ENCODE measurements at regions not wholly inside any gene's neighbourhood (a gene's known extent, or its start where the extent isn't known, plus 50 kb on each side); places are given as distances from the start of the nearest gene placed in this dataset.
A peak's percentile ranks its signal among the peaks of the same experiment; 100 is the strongest.

DNA sequence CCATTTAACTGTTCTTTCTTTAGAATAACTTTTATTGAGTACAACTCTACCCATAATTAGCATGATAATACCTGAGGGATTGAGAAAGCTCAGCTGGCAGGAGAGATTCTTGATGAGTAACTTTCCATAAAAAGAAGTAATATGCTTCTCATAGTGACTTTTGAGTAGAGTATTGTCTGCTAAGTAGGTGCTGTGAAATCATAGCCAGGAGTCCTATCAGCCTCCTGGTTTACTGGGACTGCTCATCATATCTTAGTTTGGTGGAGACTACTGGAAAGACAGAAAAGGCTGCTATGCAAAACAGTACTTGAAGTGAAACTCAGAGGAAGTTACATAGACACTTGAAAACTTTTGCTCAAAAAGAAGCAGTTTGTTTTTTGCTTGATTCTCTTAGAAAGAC lies 113.3 kb upstream of the ATP2B1 start:
- peak; percentile 60 for FAIRE-seq

DNA sequence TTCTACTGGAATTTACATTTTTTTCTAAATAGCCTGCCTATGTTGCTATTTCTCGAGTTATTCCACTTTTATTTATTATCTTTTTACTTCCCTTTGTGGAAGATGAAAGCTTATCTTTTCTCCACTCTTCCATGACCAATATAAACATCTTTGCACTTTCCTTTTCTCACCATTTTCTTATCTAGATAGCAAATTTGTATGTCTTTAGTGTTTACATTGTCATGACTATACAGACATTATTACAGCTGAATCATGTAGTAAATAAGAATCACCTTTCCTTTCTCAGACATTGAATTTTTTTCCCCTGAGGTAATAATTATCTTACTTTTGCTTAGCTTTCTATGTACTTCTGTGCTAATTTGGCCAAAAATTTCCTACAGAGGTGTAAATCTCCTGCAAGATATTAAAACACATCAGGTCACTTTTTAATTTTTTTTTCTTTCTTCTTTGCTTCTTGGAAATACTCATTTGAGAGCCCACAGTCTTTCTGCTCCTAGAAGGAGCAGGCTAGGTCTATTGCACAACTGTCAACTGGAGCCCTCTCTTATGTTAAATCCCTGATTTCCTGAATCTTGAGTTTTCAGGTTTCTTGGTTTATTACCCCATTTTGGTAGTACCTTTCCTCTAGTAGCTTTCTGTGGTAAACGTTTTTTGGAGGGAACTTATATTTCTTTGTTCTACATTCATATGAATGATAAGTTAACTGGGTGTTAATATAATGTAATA lies 109.0 kb upstream of the ATP2B1 start:
- no peak for DNase-seq (ENCODE audit: insufficient read length)
- TF ChIP-seq TAF1 (IDR thresholded peaks at IDR 0.05; ENCODE audit: borderline replicate concordance, low read depth, low read length), result no peak
- no peak for TF ChIP-seq POLR2AphosphoS5 (IDR thresholded peaks at IDR 0.05; ENCODE audit: low read depth, low read length)
- no peak for TF ChIP-seq POLR2A (IDR thresholded peaks at IDR 0.05; ENCODE audit: low read depth, low read length)
- FAIRE-seq, result no peak

More for the DNA sequence above, 113.3 kb upstream of the ATP2B1 start:
- DNase-seq (ENCODE audit: insufficient read length), result peak; percentile 7
- TF ChIP-seq TAF1 (IDR thresholded peaks at IDR 0.05; ENCODE audit: borderline replicate concordance, low read depth, low read length), result no peak
- TF ChIP-seq POLR2A (IDR thresholded peaks at IDR 0.05; ENCODE audit: low read depth, low read length), result no peak
- no peak for TF ChIP-seq POLR2AphosphoS5 (IDR thresholded peaks at IDR 0.05; ENCODE audit: low read depth, low read length)

DNA sequence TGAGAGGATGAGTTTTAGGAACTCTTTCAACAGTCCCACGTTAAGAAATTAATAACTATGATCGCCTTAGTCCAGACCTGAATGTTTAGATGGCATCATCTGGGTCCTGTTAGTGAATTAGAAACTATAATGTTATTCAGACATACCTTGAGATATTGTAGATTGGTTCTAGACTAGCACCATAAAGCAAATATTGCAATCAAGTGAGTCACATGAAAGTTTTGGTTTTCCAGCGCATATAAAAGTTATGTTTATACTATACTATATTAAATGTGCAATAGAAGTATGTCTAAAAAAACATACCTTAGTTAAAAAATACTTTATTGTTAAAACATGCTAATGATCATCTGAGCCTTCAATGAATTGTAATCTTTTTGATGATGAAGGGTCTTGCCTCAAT lies 106.6 kb upstream of the ATP2B1 start:
- DNase-seq (ENCODE audit: insufficient read length) (no peak), FAIRE-seq (no peak)
- TF ChIP-seq POLR2A (IDR thresholded peaks at IDR 0.05; ENCODE audit: low read depth, low read length) (no peak), POLR2AphosphoS5 (IDR thresholded peaks at IDR 0.05; ENCODE audit: low read depth, low read length) (no peak), TAF1 (IDR thresholded peaks at IDR 0.05; ENCODE audit: borderline replicate concordance, low read depth, low read length) (no peak)

DNA sequence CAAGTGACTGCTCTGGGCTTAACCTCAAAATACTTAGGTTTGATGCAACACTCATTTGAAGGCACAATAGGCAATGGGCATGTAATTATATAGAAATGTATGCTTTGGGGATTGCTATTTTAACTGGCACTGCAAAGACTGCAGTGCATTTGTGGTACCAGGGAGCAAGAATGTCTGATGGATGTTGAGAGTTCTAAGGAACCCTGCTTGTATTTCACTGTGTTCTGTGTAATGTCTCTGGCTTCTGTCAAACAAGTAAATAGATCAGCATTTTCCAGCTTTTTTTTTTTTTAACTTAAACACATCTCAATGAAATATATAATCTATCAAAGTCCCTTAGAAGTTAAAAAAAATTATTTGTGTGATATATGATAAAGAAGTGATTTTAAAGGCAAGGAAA lies 94.8 kb upstream of the ATP2B1 start:
- FAIRE-seq (no peak), DNase-seq (ENCODE audit: insufficient read length) (no peak)
- TF ChIP-seq POLR2A (IDR thresholded peaks at IDR 0.05; ENCODE audit: low read depth, low read length) (no peak), TAF1 (IDR thresholded peaks at IDR 0.05; ENCODE audit: borderline replicate concordance, low read depth, low read length) (no peak), POLR2AphosphoS5 (IDR thresholded peaks at IDR 0.05; ENCODE audit: low read depth, low read length) (no peak)

DNA sequence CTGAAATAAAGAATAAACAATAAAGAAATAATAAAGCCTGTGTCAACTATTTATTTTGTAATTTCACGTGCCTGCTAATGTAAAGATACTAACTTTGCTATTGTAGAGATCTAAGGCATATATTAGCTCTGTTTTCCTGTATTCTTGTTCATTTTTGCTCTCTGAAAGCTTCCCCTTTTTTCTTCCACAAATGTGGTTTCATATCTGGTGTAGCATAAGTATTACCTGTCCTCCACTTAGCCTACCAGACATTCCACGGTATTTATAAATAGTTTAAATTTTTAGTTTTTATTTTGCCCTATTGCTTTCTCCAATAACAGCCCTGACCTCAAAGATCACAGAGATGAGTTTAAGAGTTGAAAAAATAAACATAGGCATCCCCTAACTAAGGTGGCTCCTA lies 92.6 kb upstream of the ATP2B1 start:
- DNase-seq (ENCODE audit: insufficient read length) (no peak), FAIRE-seq (no peak)
- TF ChIP-seq POLR2A (IDR thresholded peaks at IDR 0.05; ENCODE audit: low read depth, low read length) (no peak), TAF1 (IDR thresholded peaks at IDR 0.05; ENCODE audit: borderline replicate concordance, low read depth, low read length) (no peak), POLR2AphosphoS5 (IDR thresholded peaks at IDR 0.05; ENCODE audit: low read depth, low read length) (no peak)

DNA sequence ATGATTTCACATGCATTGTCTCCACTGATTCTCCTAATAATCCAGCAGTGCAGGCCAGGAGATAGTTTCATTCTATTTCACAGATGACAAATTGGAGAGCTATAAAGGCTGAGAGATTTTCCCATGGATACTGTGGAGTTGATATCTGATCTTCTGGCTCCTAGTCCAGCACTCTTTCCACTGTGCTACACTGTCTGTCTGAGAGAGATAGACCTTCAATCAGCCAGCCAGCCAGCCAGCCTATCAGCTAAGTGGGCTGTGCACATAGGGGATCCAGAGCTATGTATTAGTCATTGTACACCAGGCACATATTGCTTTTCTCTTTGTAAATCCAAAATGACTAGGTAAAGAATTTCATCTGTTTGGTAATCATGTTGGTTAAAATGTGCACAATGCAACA lies 91.8 kb upstream of the ATP2B1 start:
- no peak for DNase-seq (ENCODE audit: insufficient read length)
- FAIRE-seq, result no peak
- TF ChIP-seq POLR2AphosphoS5 (IDR thresholded peaks at IDR 0.05; ENCODE audit: low read depth, low read length), result no peak
- TF ChIP-seq POLR2A (IDR thresholded peaks at IDR 0.05; ENCODE audit: low read depth, low read length), result no peak
- no peak for TF ChIP-seq TAF1 (IDR thresholded peaks at IDR 0.05; ENCODE audit: borderline replicate concordance, low read depth, low read length)

DNA sequence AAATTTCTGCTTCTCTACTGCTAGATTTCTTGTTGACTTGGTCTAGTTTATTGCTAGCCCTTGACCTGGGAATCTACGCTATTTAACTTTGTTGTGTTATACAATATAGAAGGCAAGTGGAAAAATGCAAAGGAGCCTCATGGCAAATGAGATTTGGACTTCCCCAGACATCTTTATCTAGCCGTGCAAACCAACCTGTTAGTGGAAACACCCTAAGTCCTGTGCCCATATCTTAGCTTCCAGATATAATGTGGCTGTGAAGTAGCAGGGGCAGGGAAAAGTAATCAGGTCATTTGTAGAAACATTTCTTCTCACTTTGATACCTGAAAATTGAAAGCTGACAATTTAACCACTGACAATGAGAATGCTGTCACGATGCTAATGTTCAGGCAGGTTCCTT lies 90.7 kb upstream of the ATP2B1 start:
- no peak for FAIRE-seq
- no peak for DNase-seq (ENCODE audit: insufficient read length)
- TF ChIP-seq POLR2AphosphoS5 (IDR thresholded peaks at IDR 0.05; ENCODE audit: low read depth, low read length), result no peak
- TF ChIP-seq TAF1 (IDR thresholded peaks at IDR 0.05; ENCODE audit: borderline replicate concordance, low read depth, low read length), result no peak
- TF ChIP-seq POLR2A (IDR thresholded peaks at IDR 0.05; ENCODE audit: low read depth, low read length), result no peak

DNA sequence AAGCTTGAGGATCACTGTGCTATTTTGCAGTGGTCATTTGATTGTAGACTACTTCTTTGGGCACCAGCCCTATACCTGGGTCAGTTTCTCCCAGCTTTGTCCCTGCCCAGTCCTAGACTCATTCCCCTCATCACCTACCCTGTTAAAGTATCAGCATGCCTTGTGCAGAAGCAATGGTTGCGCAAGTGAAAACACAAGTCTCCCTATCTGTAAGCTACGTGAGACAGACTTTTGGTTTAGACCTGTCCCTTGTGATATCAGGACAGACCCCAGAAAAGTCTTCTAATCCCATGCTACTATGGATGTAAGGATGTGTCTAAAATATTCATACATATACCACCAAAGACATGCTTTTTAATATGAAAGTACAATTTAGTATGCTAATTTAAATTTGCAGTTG lies 88.8 kb upstream of the ATP2B1 start:
- FAIRE-seq (no peak), DNase-seq (ENCODE audit: insufficient read length) (no peak)
- no peak for TF ChIP-seq POLR2AphosphoS5 (IDR thresholded peaks at IDR 0.05; ENCODE audit: low read depth, low read length)
- no peak for TF ChIP-seq POLR2A (IDR thresholded peaks at IDR 0.05; ENCODE audit: low read depth, low read length)
- no peak for TF ChIP-seq TAF1 (IDR thresholded peaks at IDR 0.05; ENCODE audit: borderline replicate concordance, low read depth, low read length)

DNA sequence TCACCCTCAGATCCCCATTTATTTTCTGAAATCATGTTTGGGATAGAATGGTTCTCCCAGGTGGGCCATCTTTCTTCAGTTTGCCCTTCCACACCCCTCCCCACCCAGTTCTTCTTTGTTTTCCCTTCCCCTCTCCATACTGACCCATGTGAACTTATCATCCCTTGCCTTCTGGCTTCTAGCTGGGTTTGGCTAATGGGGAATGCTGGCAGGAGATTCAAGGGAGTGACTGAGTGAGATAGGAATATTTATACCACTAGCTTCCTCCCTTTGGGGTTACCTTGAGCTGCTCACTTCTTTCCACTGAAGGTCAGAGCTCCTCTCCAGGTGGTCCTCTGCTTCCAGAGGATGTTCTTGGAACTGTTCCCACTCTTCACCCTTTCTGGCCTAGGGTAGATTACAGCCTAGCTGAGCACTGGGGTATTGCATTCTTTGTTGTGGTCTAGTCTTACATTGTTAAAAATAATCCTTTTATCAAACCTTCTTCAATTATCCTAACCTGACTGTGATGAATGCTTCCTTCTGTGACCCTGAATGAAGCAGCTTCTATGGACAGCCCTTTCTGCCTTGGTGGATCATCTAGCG lies 88.3 kb upstream of the ATP2B1 start:
- FAIRE-seq, result no peak
- no peak for DNase-seq (ENCODE audit: insufficient read length)
- TF ChIP-seq TAF1 (IDR thresholded peaks at IDR 0.05; ENCODE audit: borderline replicate concordance, low read depth, low read length) (no peak), POLR2A (IDR thresholded peaks at IDR 0.05; ENCODE audit: low read depth, low read length) (no peak), POLR2AphosphoS5 (IDR thresholded peaks at IDR 0.05; ENCODE audit: low read depth, low read length) (no peak)

DNA sequence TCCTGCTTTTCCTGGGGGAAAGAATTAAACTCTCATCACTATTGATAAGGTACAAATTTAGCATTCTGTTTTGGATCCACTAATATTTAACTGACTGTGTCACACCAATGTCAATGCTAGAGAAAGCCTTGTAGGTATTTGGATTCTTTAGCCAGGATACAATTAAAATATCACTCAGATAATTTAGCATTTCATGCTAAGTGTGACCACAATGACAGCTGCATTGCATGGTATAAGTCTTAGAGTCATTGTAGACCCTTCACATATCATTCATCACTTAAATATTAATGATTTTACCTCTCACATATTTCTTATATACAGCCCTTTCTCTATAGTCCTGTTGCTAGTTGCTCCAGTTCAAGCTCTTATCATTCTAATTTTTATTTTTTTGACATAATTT lies 85.3 kb upstream of the ATP2B1 start:
- no peak for FAIRE-seq
- DNase-seq (ENCODE audit: insufficient read length), result no peak

DNA sequence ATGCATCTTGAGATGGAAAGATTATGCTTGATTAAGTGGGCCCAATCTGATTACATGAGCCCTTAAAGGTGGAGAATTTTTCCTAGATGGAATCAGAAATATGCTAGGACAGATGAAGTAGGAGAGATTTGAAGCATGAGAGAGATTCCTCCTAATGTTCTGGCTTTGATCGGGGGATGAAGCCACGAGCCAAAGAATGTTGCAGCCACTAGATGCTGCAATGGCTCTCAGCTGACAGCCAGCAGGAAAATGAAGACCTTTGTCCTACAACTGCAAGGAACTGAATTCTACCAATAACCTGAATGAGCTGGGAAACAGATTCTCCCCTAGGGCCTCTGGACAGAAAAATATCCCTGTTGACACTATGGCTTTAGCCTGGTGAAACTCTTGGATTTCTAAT lies 82.6 kb upstream of the ATP2B1 start:
- DNase-seq (ENCODE audit: insufficient read length), result no peak
- FAIRE-seq, result no peak
- TF ChIP-seq POLR2AphosphoS5 (IDR thresholded peaks at IDR 0.05; ENCODE audit: low read depth, low read length), result no peak
- no peak for TF ChIP-seq TAF1 (IDR thresholded peaks at IDR 0.05; ENCODE audit: borderline replicate concordance, low read depth, low read length)
- TF ChIP-seq POLR2A (IDR thresholded peaks at IDR 0.05; ENCODE audit: low read depth, low read length), result no peak

More for the DNA sequence above, 85.3 kb upstream of the ATP2B1 start:
- no peak for TF ChIP-seq POLR2AphosphoS5 (IDR thresholded peaks at IDR 0.05; ENCODE audit: low read depth, low read length)

DNA sequence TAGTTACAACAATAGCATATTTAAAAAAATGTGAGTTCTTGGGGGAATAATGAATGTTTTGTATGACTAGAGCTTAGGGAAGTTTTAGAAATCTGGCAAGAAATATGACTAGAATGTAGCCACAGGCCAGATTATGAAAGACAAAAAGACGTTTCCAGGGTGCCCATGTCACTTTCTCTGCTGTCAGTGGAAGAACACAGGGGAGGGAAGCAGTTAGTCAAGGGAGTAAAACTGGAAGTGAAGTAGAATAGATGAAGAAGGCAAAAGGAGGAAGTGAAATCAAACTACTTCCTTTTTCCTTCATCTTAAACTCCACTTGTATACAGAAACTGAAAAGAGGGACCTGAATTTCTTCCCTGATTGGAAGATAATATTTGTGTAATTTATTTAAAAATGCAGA lies 81.2 kb upstream of the ATP2B1 start:
- TF ChIP-seq POLR2AphosphoS5 (IDR thresholded peaks at IDR 0.05; ENCODE audit: low read depth, low read length) (no peak), TAF1 (IDR thresholded peaks at IDR 0.05; ENCODE audit: borderline replicate concordance, low read depth, low read length) (no peak), POLR2A (IDR thresholded peaks at IDR 0.05; ENCODE audit: low read depth, low read length) (no peak)
- FAIRE-seq (peak; percentile 58), DNase-seq (ENCODE audit: insufficient read length) (no peak)
